ENCODE measurements at regions not wholly inside any gene's neighbourhood (a gene's known extent, or its start where the extent isn't known, plus 50 kb on each side); places are given as distances from the start of the nearest gene placed in this dataset.

DNA sequence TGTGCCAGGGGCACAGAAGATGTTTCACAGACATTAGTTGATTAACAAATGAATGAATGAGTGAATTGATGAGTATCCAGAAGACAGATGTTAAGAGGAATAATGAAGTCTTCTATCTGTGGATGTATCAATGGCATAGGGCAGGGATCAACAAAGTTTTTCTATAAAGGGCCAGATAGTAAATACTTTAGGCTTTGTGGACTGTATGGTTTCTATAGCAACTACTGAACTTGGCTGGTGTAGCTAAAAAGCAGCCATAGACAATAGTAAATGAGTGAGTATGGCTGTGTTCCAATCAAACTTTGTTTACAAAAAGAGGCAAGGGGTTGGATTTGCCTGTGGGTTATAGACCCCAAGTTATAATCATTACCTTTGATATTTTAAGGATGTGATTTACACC lies 144.0 kb downstream of the PRL start:
- no peak for TF ChIP-seq POLR2AphosphoS5 (IDR thresholded peaks at IDR 0.05; ENCODE audit: low read depth)
- TF ChIP-seq, protein P1, sequence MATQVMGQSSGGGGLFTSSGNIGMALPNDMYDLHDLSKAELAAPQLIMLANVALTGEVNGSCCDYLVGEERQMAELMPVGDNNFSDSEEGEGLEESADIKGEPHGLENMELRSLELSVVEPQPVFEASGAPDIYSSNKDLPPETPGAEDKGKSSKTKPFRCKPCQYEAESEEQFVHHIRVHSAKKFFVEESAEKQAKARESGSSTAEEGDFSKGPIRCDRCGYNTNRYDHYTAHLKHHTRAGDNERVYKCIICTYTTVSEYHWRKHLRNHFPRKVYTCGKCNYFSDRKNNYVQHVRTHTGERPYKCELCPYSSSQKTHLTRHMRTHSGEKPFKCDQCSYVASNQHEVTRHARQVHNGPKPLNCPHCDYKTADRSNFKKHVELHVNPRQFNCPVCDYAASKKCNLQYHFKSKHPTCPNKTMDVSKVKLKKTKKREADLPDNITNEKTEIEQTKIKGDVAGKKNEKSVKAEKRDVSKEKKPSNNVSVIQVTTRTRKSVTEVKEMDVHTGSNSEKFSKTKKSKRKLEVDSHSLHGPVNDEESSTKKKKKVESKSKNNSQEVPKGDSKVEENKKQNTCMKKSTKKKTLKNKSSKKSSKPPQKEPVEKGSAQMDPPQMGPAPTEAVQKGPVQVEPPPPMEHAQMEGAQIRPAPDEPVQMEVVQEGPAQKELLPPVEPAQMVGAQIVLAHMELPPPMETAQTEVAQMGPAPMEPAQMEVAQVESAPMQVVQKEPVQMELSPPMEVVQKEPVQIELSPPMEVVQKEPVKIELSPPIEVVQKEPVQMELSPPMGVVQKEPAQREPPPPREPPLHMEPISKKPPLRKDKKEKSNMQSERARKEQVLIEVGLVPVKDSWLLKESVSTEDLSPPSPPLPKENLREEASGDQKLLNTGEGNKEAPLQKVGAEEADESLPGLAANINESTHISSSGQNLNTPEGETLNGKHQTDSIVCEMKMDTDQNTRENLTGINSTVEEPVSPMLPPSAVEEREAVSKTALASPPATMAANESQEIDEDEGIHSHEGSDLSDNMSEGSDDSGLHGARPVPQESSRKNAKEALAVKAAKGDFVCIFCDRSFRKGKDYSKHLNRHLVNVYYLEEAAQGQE (IDR thresholded peaks at IDR 0.05; ENCODE audit: insufficient replicate concordance, low read depth) = no peak
- TF ChIP-seq, protein P2, sequence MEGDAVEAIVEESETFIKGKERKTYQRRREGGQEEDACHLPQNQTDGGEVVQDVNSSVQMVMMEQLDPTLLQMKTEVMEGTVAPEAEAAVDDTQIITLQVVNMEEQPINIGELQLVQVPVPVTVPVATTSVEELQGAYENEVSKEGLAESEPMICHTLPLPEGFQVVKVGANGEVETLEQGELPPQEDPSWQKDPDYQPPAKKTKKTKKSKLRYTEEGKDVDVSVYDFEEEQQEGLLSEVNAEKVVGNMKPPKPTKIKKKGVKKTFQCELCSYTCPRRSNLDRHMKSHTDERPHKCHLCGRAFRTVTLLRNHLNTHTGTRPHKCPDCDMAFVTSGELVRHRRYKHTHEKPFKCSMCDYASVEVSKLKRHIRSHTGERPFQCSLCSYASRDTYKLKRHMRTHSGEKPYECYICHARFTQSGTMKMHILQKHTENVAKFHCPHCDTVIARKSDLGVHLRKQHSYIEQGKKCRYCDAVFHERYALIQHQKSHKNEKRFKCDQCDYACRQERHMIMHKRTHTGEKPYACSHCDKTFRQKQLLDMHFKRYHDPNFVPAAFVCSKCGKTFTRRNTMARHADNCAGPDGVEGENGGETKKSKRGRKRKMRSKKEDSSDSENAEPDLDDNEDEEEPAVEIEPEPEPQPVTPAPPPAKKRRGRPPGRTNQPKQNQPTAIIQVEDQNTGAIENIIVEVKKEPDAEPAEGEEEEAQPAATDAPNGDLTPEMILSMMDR (IDR thresholded peaks at IDR 0.05; ENCODE audit: insufficient read depth, low read length) = no peak
- no peak for DNase-seq (ENCODE audit: low read depth in 1 of 2, low spot score in 1 of 2)
- Histone ChIP-seq H3K27ac (replicated peaks) (no peak overlapping the region), H3K4me3 (replicated peaks; ENCODE audit: insufficient read depth, low read length) (no peak overlapping the region), H3K27me3 (ENCODE audit: insufficient read depth, poor library complexity, severe bottlenecking) (no peaks in the 10 kb centered on the region)

DNA sequence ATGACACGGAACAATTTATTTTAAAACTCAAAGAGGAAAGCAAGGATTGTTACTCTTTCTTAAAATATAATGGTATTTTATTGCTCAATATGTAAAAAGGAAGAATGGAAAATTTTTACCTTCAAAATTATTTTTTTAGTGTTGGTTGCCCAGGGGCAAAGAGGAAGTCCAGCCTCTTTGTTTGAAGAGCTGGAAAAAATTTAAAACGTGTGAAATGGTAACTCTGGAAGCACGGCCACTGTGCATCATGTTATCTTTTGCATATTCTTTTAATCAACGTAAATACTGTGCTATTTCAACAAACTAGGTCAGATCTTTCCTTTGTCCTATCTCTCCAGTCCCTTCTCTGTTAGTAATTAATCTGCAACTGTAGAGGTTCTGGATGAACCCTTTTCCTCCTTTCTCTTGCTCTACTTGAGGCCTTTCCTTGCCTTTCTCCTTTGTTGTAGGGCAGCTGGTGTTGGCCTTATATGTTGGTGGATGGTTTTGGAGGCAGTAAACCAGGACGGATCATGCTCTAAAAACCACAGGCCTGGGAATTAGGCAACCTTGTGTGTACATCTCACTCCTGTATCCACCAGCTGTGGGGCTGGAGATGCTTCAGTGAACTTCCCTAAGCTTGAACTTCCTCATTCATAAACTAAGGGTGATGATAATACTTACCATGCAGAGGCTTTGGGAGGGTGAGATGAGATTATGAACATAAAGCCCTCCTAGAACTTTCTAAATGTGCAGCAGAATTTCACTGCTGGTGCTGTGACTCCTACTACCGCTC lies 143.3 kb downstream of the PRL start:
- Histone ChIP-seq H3K27ac (replicated peaks) (peak overlapping the region; percentile 35), H3K4me3 (replicated peaks; ENCODE audit: insufficient read depth, low read length) (no peak overlapping the region), H3K27me3 (ENCODE audit: insufficient read depth, poor library complexity, severe bottlenecking) (no peaks in the 10 kb centered on the region)
- peak; percentile 62 for TF ChIP-seq SPI1 (IDR thresholded peaks at IDR 0.05; ENCODE audit: borderline replicate concordance, low read depth)
- TF ChIP-seq POLR2AphosphoS5 (IDR thresholded peaks at IDR 0.05; ENCODE audit: low read depth) = peak; percentile 80; the same call in 1 of the 2 replicates
- TF ChIP-seq, protein P2 (IDR thresholded peaks at IDR 0.05; ENCODE audit: insufficient read depth, low read length) = no peak
- TF ChIP-seq, protein P1 (IDR thresholded peaks at IDR 0.05; ENCODE audit: insufficient replicate concordance, low read depth) = no peak
- TF ChIP-seq GABPA (IDR thresholded peaks at IDR 0.05; ENCODE audit: low read depth) = no peak
- peak; percentile 49 to 90 for DNase-seq (ENCODE audit: low read depth in 1 of 2, low spot score in 1 of 2)

DNA sequence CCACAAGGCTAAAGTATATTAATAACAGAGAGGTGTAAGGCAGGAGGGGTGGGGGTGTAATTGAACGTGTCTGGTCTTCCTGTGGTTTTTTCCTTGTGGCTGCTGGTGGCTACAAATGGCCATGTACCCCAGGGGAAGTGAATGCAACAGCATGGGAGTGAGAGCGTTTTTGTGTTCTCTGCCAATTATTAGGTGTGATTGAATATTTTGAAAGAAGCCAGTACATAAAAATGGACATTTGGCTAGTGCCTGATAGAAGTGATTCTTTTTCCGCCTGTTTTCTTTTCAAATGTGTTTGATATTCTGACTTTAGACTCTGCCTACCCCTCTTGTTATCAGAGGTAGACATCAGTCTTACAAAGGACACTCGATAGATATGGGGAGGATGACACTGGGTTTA lies 141.3 kb downstream of the PRL start:
- Histone ChIP-seq H3K27me3 (ENCODE audit: insufficient read depth, poor library complexity, severe bottlenecking) (no peaks in the 10 kb centered on the region), H3K27ac (replicated peaks) (no peak overlapping the region), H3K4me3 (replicated peaks; ENCODE audit: insufficient read depth, low read length) (no peak overlapping the region)
- no peak for DNase-seq (ENCODE audit: low read depth in 1 of 2, low spot score in 1 of 2)
- TF ChIP-seq POLR2AphosphoS5 (IDR thresholded peaks at IDR 0.05; ENCODE audit: low read depth) (no peak), GABPA (IDR thresholded peaks at IDR 0.05; ENCODE audit: low read depth) (no peak), SPI1 (IDR thresholded peaks at IDR 0.05; ENCODE audit: borderline replicate concordance, low read depth) (peak; percentile 17; the same call in 1 of the 2 replicates)
- TF ChIP-seq, protein P2 (IDR thresholded peaks at IDR 0.05; ENCODE audit: insufficient read depth, low read length) = no peak
- TF ChIP-seq, protein P1 (IDR thresholded peaks at IDR 0.05; ENCODE audit: insufficient replicate concordance, low read depth) = no peak
